SH-SY5Y (cell line): ENCODE measurements at regions not wholly inside any gene's neighbourhood (a gene's known extent, or its start where the extent isn't known, plus 50 kb on each side); places are given as distances from the start of the nearest gene placed in this dataset.

ENCODE experiments used
- GATA2 ChIP-seq: IDR thresholded peaks from 2 replicates; pipeline ENCODE4 v1.6.1; 2011; ENCODE audit warnings: mild to moderate bottlenecking, low read depth, low read length
- GATA3 ChIP-seq: IDR thresholded peaks from 2 replicates; pipeline ENCODE4 v1.6.1; 2011; ENCODE audit warnings: low read depth, mild to moderate bottlenecking, low read length, moderate library complexity

GRCh38 chr13:93003531-93003930 is 223.1 kb upstream of the GPC6 start:
- TF ChIP-seq GATA2 (no peak), GATA3 (no peak)
